ENCODE measurements at regions not wholly inside any gene's neighbourhood (a gene's known extent, or its start where the extent isn't known, plus 50 kb on each side); places are given as distances from the start of the nearest gene placed in this dataset.

- no peak for TF ChIP-seq CTCF (IDR thresholded peaks at IDR 0.05; ENCODE audit: borderline replicate concordance, insufficient read depth, low read depth, low read length)
- H3K4me3 ChIP-seq (ENCODE audit: low read depth, low read length): no peak overlapping the region
Measured at GRCh38 chr2:15797939-15798281, 142.4 kb upstream of the MYCN start.

- no peak for TF ChIP-seq CTCF (IDR thresholded peaks at IDR 0.05; ENCODE audit: borderline replicate concordance, insufficient read depth, low read depth, low read length)
- H3K4me3 ChIP-seq (ENCODE audit: low read depth, low read length): no peak overlapping the region
Measured at GRCh38 chr2:15798701-15799431, 141.5 kb upstream of the MYCN start.

GRCh38 chr2:15799432-15799827 is 140.9 kb upstream of the MYCN start:
- TF ChIP-seq CTCF (IDR thresholded peaks at IDR 0.05; ENCODE audit: borderline replicate concordance, insufficient read depth, low read depth, low read length): no peak
- no peak overlapping the region for H3K4me3 ChIP-seq (ENCODE audit: low read depth, low read length)

- TF ChIP-seq CTCF (IDR thresholded peaks at IDR 0.05; ENCODE audit: borderline replicate concordance, insufficient read depth, low read depth, low read length): no peak
- H3K4me3 ChIP-seq (ENCODE audit: low read depth, low read length): no peak overlapping the region
Measured at GRCh38 chr2:15800495-15801329, 139.6 kb upstream of the MYCN start.

- TF ChIP-seq CTCF (IDR thresholded peaks at IDR 0.05; ENCODE audit: borderline replicate concordance, insufficient read depth, low read depth, low read length): no peak
- no peak overlapping the region for H3K4me3 ChIP-seq (ENCODE audit: low read depth, low read length)
Measured at GRCh38 chr2:15801439-15801838, 138.9 kb upstream of the MYCN start.

GRCh38 chr2:15801904-15802303 is 138.4 kb upstream of the MYCN start:
- no peak overlapping the region for H3K4me3 ChIP-seq (ENCODE audit: low read depth, low read length)
- TF ChIP-seq CTCF (IDR thresholded peaks at IDR 0.05; ENCODE audit: borderline replicate concordance, insufficient read depth, low read depth, low read length): no peak

Data from GM12875 (cell line).